Testis (tissue), 2 donors: ENCODE measurements at regions not wholly inside any gene's neighbourhood (a gene's known extent, or its start where the extent isn't known, plus 50 kb on each side); places are given as distances from the start of the nearest gene placed in this dataset.

Source experiments
- DNase-seq: peaks from one replicate; pipeline ENCODE4 v3.0.0-alpha.2; 2019
- H3K27ac ChIP-seq, 2 donors: fragments of 200-600 bp; sonication (generic); one replicate each; pipeline ENCODE4 v1.5.1; 2019
- H3K27me3 ChIP-seq: fragments of 200-600 bp; sonication (generic); one replicate; pipeline ENCODE4 v1.5.1; 2019
- H3K36me3 ChIP-seq: fragments of 200-600 bp; sonication (generic); one replicate; pipeline ENCODE4 v1.5.1; 2017; ENCODE audit warnings: low read depth; ENCODE audit errors: missing control alignments
- H3K4me1 ChIP-seq: fragments of 200-600 bp; sonication (generic); one replicate; pipeline ENCODE4 v1.5.1; 2019
- H3K4me3 ChIP-seq, 2 donors: fragments of 200-600 bp; sonication (generic); one replicate each; pipeline ENCODE4 v1.5.1; 2017 to 2019
- H3K9me3 ChIP-seq: fragments of 200-600 bp; sonication (generic); one replicate; pipeline ENCODE4 v1.5.1; 2017
- POLR2A ChIP-seq: fragments of 450-650 bp; IDR thresholded peaks from one replicate; pipeline ENCODE4 v1.6.1; 2017; ENCODE audit warnings: antibody characterized with exemption, mild to moderate bottlenecking, moderate library complexity
- WGBS, 2 donors: methylation state at CpG; one replicate each; pipeline ENCODE4 v1.1.5; 2018; 5-methylcytosine and 5-hydroxymethylcytosine counted together
- intact Hi-C: fragments of 100-400 bp; cut with DNase I; formaldehyde crosslinking; loops from one replicate; pipeline ENCODE4 v1.15.1; 2023; ENCODE audit warnings: low total_unique reads
- TF ChIP-seq, protein P1 (sequence below), 3 experiments: fragments of 450-650 bp in 2 of 3; fragments of 200-600 bp in 1 of 3; sonication (generic) in 1 of 3; IDR thresholded peaks; one replicate each; pipeline ENCODE4 v1.5.1; 2016 to 2019; ENCODE audit warnings: antibody characterized with exemption in 3 of 3, mild to moderate bottlenecking in 2 of 3, moderate library complexity in 1 of 3

DNA sequence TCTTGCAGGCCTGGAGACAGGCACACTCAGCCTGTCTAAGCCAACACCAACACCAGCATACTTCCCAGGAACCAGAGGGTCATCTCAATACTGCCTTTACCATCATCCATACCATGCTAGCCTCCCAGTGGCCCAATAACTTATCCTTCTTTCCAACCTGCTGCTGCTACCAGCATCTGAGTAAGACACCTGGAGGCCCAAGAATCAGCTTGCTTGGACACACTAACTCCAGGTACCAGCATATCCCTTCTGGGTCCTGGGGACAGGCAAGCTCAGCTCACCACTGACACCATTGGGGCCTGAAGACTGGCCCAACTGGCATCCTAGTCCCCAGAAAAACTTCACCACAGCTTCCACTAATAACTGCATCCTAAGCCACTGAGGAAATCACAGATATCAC, 205.3 kb downstream of the CD109 start:
- no peak overlapping the region for H3K4me3 ChIP-seq
- intact Hi-C loops: no loop called here
- H3K4me1 ChIP-seq: no peaks in the 10 kb centered on the region
- TF ChIP-seq POLR2A: no peak
- TF ChIP-seq, protein P1, sequence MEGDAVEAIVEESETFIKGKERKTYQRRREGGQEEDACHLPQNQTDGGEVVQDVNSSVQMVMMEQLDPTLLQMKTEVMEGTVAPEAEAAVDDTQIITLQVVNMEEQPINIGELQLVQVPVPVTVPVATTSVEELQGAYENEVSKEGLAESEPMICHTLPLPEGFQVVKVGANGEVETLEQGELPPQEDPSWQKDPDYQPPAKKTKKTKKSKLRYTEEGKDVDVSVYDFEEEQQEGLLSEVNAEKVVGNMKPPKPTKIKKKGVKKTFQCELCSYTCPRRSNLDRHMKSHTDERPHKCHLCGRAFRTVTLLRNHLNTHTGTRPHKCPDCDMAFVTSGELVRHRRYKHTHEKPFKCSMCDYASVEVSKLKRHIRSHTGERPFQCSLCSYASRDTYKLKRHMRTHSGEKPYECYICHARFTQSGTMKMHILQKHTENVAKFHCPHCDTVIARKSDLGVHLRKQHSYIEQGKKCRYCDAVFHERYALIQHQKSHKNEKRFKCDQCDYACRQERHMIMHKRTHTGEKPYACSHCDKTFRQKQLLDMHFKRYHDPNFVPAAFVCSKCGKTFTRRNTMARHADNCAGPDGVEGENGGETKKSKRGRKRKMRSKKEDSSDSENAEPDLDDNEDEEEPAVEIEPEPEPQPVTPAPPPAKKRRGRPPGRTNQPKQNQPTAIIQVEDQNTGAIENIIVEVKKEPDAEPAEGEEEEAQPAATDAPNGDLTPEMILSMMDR (IDR thresholded peaks at IDR 0.05): no peak
- no peak overlapping the region for H3K27ac ChIP-seq
- no peak for DNase-seq
- no peaks in the 10 kb centered on the region for H3K9me3 ChIP-seq
- no peaks in the 10 kb centered on the region for H3K36me3 ChIP-seq
- H3K27me3 ChIP-seq: no peaks in the 10 kb centered on the region

DNA sequence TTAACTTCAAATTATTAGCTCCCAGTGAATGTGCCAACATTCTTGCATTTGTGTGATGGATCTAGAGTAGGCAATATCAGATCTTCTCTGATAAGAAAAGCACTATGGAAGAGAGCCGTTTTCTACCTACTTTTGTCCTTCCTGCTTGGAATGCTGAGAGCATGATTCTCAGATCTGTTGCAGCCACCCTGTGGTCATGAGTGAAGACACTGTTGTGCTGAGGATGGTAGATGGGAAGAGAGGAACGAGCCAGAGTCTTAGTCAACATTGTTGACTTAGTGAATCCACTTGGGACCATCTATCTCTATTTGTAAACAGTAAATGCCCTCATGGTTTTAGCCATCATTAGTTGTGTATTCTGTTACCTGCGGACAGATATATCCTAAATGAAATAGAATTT, 202.6 kb downstream of the CD109 start:
- WGBS, 2 donors: 48 to 70% methylated on average over 3 of the region's 3 CpGs
- intact Hi-C loops: no loop called here
- Histone ChIP-seq H3K27ac (no peak overlapping the region), H3K4me3 (no peak overlapping the region), H3K9me3 (no peaks in the 10 kb centered on the region), H3K36me3 (no peaks in the 10 kb centered on the region), H3K4me1 (no peaks in the 10 kb centered on the region), H3K27me3 (no peaks in the 10 kb centered on the region)
- DNase-seq: no peak
- TF ChIP-seq, protein P1 (IDR thresholded peaks at IDR 0.05): no peak
- no peak for TF ChIP-seq POLR2A

DNA sequence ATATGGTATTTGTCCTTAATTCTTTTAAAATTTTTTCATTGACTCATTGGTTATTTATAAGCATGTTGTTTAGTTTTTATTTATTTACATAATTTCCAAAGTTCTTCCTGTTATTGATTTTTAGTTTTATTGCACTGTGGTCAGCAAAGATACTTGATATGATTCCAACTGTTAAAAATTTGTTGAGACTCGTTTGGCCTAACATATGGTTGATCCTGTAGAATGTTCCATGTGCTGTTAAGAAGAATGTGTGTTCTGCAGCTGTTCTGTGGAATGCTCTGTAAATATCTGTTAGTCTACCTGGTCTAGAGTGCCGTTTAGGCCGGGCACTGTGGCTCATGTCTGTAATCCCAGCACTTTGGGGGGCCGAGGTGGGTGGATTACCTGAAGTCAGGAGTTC, 197.7 kb downstream of the CD109 start:
- WGBS, 2 donors: 83 to 88% methylated on average over 4 of the region's 4 CpGs
- H3K27me3 ChIP-seq: no peaks in the 10 kb centered on the region
- H3K4me1 ChIP-seq: no peaks in the 10 kb centered on the region
- H3K36me3 ChIP-seq: no peaks in the 10 kb centered on the region
- H3K4me3 ChIP-seq: no peak overlapping the region
- TF ChIP-seq POLR2A: no peak
- TF ChIP-seq, protein P1 (IDR thresholded peaks at IDR 0.05): no peak
- intact Hi-C loops: no loop called here
- no peak for DNase-seq
- no peaks in the 10 kb centered on the region for H3K9me3 ChIP-seq
- H3K27ac ChIP-seq: no peak overlapping the region

DNA sequence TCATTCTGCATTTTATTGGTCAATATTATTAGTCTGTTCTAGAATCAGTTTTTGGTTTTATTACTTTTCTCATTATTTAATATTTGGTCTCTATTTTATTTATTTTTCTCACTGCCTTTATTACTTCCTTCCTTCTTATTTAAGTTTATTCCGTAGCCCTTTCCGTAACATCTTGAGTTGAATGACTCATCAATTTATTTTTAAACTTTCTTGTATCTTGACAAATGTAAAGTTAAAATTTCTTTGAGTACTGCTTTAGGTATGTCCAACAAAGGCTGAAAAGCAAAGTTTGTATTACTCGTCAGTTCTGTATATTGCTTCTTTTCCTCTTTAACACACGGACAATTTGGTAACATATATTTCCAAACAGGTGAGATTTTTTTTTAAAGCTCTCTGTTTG, 192.0 kb downstream of the CD109 start:
- no peak for DNase-seq
- Histone ChIP-seq H3K36me3 (no peaks in the 10 kb centered on the region), H3K27ac (no peak overlapping the region), H3K27me3 (no peaks in the 10 kb centered on the region), H3K4me3 (no peak overlapping the region), H3K4me1 (no peaks in the 10 kb centered on the region), H3K9me3 (no peaks in the 10 kb centered on the region)
- intact Hi-C loops: no loop called here
- 88% methylated on average over 4 of the region's 4 CpGs; no CpG with 5 or more reads in 1 of the 2 donors for WGBS, 2 donors
- no peak for TF ChIP-seq POLR2A
- TF ChIP-seq, protein P1 (IDR thresholded peaks at IDR 0.05): no peak

DNA sequence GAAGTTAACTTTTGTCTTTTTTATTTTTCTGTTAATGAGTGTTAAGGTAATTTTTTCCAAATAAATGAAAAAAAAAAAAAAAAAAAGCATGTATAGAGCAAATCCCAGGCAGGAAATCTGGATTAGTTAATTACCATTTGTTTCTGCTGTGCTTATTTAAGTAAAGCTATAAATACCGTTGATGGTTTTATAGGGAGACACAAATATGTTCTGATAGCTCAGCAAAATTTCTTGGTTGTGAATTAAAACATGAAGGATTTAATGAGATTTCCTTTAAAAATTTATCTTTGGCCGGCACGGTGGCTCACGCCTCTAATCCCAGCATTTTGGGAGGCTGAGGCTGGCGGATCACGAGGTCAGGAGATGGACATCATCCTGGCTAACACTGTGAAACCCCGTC, 189.4 kb downstream of the CD109 start:
- DNase-seq: no peak
- Histone ChIP-seq H3K4me3 (no peak overlapping the region), H3K27me3 (no peaks in the 10 kb centered on the region), H3K27ac (no peak overlapping the region), H3K9me3 (no peaks in the 10 kb centered on the region), H3K36me3 (no peaks in the 10 kb centered on the region), H3K4me1 (no peaks in the 10 kb centered on the region)
- intact Hi-C loops: no loop called here
- TF ChIP-seq POLR2A: no peak
- TF ChIP-seq, protein P1 (IDR thresholded peaks at IDR 0.05): no peak
- 41% methylated on average over 7 of the region's 7 CpGs; no CpG with 5 or more reads in 1 of the 2 donors for WGBS, 2 donors
